NCI-H2107 treated with DMSO at 0.1 percent for 48 hours (cell line): ENCODE measurements at regions not wholly inside any gene's neighbourhood (a gene's known extent, or its start where the extent isn't known, plus 50 kb on each side); places are given as distances from the start of the nearest gene placed in this dataset.

ENCODE experiments used
- DNase-seq: peaks from one replicate; lab custom pipeline; 2025; ENCODE audit not compliant: unreplicated experiment; lab: John Stamatoyannopoulos, UW

- no peak for DNase-seq
Measured at GRCh38 chr3:194986208-194987043, 284.5 kb downstream of the XXYLT1 start.

DNA sequence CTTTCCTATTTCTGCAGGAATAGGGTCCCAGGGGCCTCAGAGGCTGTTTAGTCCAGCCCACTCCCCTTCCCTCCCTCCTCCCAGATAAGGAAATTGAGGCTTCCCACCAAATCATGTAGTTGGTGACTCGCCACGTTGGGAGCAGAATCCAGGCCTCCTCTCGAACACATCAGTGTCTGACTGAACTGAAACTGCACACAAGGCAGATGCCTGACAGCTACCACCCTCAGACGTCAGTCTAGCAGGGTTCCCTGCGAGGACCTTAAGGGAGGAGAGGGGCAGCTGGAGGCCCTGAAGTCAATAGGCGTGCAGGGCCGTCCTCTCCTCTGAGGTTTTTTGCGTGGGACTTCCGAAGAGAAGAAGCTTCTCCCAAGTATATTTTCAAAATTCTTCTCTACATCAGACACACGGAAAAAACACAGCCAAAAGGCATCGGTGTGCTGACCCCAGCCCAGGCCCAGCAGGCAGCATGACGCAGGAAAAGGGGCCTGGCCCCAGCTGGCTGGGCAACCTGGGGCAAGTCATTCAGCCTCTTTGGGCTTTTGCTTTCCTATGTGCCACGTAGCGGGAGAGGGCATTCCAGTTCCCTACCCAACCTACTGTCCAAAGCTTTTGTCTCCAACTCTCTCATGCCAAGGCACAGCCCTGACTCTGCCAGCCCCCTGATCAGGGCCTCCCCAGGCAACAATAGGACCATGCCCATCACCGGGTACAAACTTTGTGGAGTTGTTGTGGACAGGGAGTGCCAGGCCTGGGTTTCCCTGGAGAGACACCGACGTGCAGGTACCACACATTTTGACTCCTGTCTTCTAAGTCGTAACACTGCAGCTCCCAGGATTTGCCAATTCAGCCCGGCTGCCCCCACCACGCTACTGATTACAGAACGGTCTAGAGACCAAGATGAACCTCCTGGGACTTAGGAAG lies 283.1 kb downstream of the XXYLT1 start:
- DNase-seq: no peak

GRCh38 chr3:194988495-194989165 lies 282.3 kb downstream of the XXYLT1 start:
- no peak for DNase-seq

- no peak for DNase-seq
Measured at GRCh38 chr3:194989241-194989640, 281.7 kb downstream of the XXYLT1 start.

DNA sequence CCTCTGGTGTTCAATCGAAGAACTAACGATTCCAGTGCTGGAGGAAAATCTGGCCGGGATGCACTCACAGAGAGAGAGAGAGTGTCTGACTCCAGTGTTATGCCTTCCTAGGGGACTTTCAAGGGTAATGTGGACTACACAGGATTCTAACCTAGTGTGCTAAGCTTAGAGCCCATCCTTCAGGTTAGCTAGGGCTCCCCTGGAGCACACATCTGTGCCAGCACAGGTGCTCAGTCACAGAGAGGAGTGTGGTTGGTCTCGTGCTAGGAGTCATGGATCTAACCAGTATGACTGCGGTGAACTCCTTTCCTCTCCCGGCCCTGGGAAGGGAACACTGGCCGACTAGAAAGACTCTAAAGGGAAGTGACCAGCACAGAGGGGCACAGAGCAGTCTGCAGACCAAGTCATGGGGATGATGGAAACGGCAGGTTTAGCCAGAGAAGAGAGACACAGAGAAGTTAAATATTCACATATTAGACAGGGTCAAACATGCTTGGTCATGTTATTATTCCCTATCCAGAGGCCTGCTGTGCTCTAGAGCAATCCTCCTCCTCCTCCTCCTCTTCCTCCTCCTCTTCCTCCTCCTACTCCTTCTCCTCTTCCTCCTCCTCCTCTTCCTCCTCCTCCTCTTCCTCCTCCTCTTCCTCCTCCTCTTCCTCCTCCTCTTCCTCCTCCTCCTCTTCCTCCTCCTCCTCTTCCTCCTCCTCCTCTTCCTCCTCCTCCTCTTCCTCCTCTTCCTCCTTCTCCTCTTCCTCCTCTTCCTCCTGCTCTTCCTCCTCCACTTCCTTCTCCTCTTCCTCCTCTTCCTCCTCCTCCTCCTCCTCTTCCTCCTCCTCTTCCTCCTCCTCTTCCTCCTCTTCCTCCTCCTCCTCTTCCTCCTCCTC lies 280.3 kb downstream of the XXYLT1 start:
- no peak for DNase-seq

- DNase-seq: no peak
Measured at GRCh38 chr3:194991338-194991654, 279.7 kb downstream of the XXYLT1 start.

GRCh38 chr3:194993896-194994295 lies 277.1 kb downstream of the XXYLT1 start:
- no peak for DNase-seq

GRCh38 chr3:194994551-194994981 lies 276.4 kb downstream of the XXYLT1 start:
- no peak for DNase-seq

- DNase-seq: no peak
Measured at GRCh38 chr3:194995334-194995733, 275.6 kb downstream of the XXYLT1 start.

DNA sequence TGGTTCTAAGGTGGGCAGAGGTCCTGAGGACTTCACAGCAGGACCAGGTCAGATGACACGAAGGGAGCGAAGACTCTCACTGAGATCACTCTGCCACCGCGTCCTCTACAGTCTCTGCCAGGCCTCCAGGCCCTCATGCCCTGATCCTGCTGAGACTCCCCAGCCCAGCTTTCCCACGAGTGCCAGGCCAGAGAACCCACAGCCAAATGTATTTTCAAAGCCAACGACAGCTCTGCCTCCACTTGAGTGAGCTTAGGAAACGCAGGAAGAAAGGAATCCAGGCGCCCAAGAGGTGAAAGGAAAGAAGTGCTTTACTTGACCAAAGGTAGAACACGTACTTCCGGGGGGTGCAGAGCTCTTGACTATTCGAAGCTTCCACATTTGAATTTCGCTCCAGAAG lies 275.0 kb downstream of the XXYLT1 start:
- DNase-seq: no peak

- DNase-seq: no peak
Measured at GRCh38 chr3:194996746-194997145, 274.2 kb downstream of the XXYLT1 start.

DNA sequence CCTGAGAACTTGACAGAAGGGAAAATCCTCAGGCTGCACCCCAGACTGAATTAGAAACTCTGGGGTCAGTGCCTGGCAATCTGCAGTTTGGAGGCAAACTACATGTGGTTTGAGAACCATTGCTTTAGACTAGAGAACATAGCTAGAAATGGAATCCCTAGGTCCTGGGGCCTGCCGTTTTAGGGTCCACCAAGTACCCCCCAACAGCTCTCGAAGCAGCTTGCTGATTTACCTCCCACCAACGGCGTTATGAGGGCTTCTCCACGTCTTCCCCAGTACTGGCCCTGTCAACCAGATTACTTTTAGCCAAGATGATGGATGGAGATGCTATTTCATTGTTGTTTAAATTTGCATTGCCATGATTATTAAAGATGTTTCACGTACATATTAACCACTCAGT lies 272.5 kb downstream of the XXYLT1 start:
- no peak for DNase-seq

DNA sequence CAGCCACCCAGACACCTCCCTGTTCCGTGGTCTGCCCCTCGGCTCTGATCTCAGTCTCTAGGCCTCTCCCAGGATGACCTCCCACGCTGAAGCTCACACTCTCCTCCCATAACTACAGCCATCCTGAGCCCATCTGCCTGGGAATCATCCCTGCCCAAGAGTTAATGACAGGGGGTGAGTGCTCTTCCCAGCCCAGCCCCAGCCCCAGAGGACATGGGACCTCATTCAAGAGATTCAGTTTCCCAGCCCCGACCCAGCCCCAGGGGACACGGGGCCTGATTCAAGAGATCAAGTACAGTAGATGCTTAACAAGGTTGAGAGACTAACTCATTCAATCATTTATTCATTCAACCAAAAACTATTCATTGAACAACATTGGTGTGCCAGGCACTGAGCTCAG lies 272.0 kb downstream of the XXYLT1 start:
- no peak for DNase-seq

DNA sequence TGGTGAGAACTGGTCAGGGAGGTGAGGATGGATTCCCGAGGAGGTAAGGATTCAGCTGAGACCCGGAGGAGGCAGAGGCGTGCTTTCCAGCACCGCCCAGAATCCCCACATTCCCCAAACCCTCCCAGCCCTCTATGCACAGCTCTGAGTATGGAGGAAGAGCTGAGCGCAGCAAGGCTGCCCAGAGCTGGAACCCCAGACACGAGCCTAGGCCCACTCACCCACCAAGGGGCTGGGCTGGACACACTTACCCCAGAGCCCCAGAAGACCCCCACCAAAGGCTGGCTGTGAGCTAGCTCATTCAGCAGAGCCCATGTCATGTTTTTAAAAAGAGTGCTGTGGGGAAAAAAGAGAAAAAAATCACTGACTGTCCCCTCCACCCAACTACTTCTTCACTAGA lies 271.5 kb downstream of the XXYLT1 start:
- no peak for DNase-seq

GRCh38 chr3:195001261-195001660 lies 269.7 kb downstream of the XXYLT1 start:
- no peak for DNase-seq

- peak; percentile 99 for DNase-seq
Measured at GRCh38 chr3:195001961-195002861, 268.7 kb downstream of the XXYLT1 start.

DNA sequence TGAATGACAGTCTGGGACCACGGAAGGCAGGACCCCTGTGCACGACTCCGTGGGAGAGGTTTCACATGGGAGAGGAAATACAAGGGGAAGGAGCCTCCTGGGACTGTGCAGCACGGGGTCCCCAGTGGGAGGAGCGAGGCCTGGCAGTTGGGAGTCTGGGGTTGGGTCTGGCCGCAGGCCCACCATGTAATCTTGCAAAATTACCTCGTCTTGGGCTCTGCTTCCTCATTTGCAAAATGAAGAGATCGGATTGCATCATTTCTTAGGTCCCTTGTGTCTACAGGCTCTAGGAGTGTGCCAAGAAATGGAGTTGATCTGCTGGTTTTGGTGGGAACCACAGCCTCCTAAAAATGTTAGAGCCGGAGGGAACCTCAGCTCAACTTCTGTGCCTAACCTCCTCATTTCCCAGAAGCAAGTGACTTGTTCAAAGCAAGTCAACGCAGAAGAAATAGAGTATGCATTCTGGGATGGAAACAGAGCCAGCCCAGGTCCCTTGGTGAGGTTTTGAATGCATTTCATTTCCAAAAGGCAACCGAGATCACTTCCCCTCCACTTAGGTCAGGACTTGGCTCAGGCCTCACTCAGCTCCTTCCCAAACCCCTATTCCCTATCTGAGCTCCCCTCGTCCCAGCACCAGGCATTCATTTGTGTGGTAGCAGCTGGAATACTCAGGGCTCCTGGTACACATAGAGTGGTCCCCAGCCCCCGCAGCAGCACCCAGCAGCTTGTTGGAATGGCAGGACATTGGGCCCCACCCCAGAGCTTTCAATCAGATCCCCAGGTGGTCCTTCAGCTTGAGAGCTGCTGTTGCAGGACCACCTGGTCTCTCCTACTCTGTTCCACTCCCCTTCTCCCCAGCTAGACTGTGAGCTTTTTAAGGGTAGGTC lies 267.7 kb downstream of the XXYLT1 start:
- DNase-seq: peak; percentile 45

DNA sequence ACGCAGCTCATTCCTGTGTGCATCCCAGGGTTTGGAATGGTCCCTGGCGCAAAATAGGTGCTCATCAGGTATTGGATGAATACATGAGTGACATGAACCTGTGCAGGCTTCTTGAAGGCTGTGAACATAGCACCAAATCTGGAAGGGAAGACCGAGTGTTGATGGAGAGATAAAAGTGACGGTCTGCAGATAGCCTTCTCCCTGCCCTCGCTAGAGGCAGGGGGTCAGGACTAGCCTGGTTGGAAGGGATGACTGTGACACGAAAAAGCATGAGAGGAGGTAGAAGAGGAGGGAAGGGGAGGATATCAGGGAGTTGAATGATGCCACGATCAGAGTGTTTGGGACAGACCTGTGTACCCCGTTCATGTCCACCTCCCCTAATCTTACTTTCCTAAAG lies 267.1 kb downstream of the XXYLT1 start:
- no peak for DNase-seq
